ENCODE measurements at regions not wholly inside any gene's neighbourhood (a gene's known extent, or its start where the extent isn't known, plus 50 kb on each side); places are given as distances from the start of the nearest gene placed in this dataset.
"Not testable (repeated sequence)": the region's sequence is repeated elsewhere in the genome, so short reads cannot be mapped to it uniquely, and the experiment has no call there.

DNA sequence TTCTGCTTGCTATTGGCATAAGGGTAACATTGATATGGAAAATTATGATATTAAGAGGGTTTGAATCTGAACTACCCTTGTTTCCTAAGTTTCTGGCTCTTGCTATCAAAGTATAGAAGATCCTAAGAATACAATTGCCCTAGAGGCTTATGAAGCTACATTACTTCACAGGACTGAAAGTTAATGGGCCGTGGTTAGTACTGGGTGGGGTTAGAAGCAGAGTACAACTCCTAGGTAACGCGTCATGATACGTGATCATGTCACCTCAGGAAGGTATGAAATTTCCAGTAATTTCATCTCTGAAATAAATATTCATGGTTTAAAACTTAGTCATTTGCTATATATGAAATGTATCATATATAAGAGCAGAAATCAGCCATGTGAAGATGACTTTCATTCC lies 743.8 kb upstream of the NEGR1 start:
- TF ChIP-seq, protein P1, sequence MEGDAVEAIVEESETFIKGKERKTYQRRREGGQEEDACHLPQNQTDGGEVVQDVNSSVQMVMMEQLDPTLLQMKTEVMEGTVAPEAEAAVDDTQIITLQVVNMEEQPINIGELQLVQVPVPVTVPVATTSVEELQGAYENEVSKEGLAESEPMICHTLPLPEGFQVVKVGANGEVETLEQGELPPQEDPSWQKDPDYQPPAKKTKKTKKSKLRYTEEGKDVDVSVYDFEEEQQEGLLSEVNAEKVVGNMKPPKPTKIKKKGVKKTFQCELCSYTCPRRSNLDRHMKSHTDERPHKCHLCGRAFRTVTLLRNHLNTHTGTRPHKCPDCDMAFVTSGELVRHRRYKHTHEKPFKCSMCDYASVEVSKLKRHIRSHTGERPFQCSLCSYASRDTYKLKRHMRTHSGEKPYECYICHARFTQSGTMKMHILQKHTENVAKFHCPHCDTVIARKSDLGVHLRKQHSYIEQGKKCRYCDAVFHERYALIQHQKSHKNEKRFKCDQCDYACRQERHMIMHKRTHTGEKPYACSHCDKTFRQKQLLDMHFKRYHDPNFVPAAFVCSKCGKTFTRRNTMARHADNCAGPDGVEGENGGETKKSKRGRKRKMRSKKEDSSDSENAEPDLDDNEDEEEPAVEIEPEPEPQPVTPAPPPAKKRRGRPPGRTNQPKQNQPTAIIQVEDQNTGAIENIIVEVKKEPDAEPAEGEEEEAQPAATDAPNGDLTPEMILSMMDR (IDR thresholded peaks at IDR 0.05; ENCODE audit: poor library complexity, severe bottlenecking) = no peak
- H3K27ac ChIP-seq (ENCODE audit: poor library complexity, severe bottlenecking) = no peak overlapping the region
- ATAC-seq (ENCODE audit: low read depth) (peak; percentile 61; the same call in 2 of the 3 replicates), DNase-seq (ENCODE audit: low spot score) (no peak)
- H3K4me3 ChIP-seq (ENCODE audit: severe bottlenecking) = no peak overlapping the region
- H3K9me3 ChIP-seq (ENCODE audit: severe bottlenecking) = no peaks in the 10 kb centered on the region
- H3K36me3 ChIP-seq (ENCODE audit: low read depth) = no peaks in the 10 kb centered on the region; the same call in 1 of the 2 replicates
- no peaks in the 10 kb centered on the region for H3K4me1 ChIP-seq (ENCODE audit: insufficient read depth, poor library complexity, severe bottlenecking)
- H3K27me3 ChIP-seq (ENCODE audit: insufficient read depth, poor library complexity, severe bottlenecking) = no peaks in the 10 kb centered on the region

DNA sequence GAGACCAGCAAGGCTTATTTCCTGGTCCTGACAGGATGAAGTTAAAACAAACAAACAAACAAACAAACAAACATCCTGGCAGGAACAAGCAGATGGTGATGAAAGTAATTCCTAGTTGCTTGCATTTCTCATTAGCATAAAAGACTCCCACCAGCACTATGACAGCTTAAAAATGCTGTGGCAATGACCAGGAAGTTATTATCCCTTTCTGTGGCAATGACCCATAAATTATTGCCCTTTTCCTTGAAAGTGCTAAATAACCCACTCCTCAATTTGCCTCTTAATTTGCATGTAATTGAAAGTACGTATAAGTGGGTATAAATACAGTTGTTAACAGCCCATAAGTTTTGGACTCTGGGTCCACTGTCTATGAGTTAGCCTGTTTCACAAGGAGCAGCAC lies 727.6 kb upstream of the NEGR1 start:
- Histone ChIP-seq H3K4me1 (ENCODE audit: insufficient read depth, poor library complexity, severe bottlenecking) (no peaks in the 10 kb centered on the region), H3K27me3 (ENCODE audit: insufficient read depth, poor library complexity, severe bottlenecking) (no peaks in the 10 kb centered on the region), H3K36me3 (ENCODE audit: low read depth) (no peaks in the 10 kb centered on the region), H3K9me3 (ENCODE audit: severe bottlenecking) (no peaks in the 10 kb centered on the region), H3K4me3 (ENCODE audit: severe bottlenecking) (no peak overlapping the region), H3K27ac (ENCODE audit: poor library complexity, severe bottlenecking) (no peak overlapping the region)
- DNase-seq (ENCODE audit: low spot score) = no peak
- no peak for ATAC-seq (ENCODE audit: low read depth)
- TF ChIP-seq, protein P1 (IDR thresholded peaks at IDR 0.05; ENCODE audit: poor library complexity, severe bottlenecking) = no peak

GRCh38 chr1:73009311-73009710 lies 727.0 kb upstream of the NEGR1 start:
- no peaks in the 10 kb centered on the region for H3K27me3 ChIP-seq (ENCODE audit: insufficient read depth, poor library complexity, severe bottlenecking)
- no peaks in the 10 kb centered on the region for H3K36me3 ChIP-seq (ENCODE audit: low read depth)
- H3K27ac ChIP-seq (ENCODE audit: poor library complexity, severe bottlenecking) = no peak overlapping the region
- DNase-seq (ENCODE audit: low spot score) (no peak), ATAC-seq (ENCODE audit: low read depth) (no peak)
- no peaks in the 10 kb centered on the region for H3K4me1 ChIP-seq (ENCODE audit: insufficient read depth, poor library complexity, severe bottlenecking)
- H3K4me3 ChIP-seq (ENCODE audit: severe bottlenecking) = no peak overlapping the region
- no peaks in the 10 kb centered on the region for H3K9me3 ChIP-seq (ENCODE audit: severe bottlenecking)
- TF ChIP-seq, protein P1 (IDR thresholded peaks at IDR 0.05; ENCODE audit: poor library complexity, severe bottlenecking) = no peak

- Histone ChIP-seq H3K9me3 (ENCODE audit: severe bottlenecking) (no peaks in the 10 kb centered on the region), H3K27ac (ENCODE audit: poor library complexity, severe bottlenecking) (no peak overlapping the region)
These were observed 715.3 kb upstream of the NEGR1 start for GRCh38 chr1:72997624-72998023.

DNA sequence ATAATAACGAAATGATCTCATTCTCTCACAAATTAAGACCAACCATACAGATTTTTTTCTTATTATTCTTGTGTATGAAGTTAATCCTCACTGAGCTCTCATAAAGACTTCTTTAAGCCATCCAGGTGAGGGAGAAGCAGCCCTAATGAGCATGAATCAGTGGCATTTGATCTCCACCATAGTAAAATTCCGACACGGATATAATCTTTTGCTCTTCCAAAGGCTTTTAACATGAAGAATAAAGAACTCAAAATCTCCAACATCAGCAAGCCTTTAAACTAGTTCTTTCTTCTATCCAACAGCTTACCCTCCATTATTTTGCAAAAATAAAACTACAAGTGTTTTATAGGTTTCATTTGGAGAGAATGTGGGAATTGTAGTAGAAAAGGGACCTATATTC lies 714.7 kb upstream of the NEGR1 start:
- no peaks in the 10 kb centered on the region for H3K9me3 ChIP-seq (ENCODE audit: severe bottlenecking)
- no peaks in the 10 kb centered on the region for H3K4me1 ChIP-seq (ENCODE audit: insufficient read depth, poor library complexity, severe bottlenecking)
- H3K4me3 ChIP-seq (ENCODE audit: severe bottlenecking) = no peak overlapping the region
- no peak for ATAC-seq (ENCODE audit: low read depth)
- no peaks in the 10 kb centered on the region for H3K36me3 ChIP-seq (ENCODE audit: low read depth)
- TF ChIP-seq, protein P1 (IDR thresholded peaks at IDR 0.05; ENCODE audit: poor library complexity, severe bottlenecking) = no peak
- H3K27ac ChIP-seq (ENCODE audit: poor library complexity, severe bottlenecking) = no peak overlapping the region
- no peak for DNase-seq (ENCODE audit: low spot score)
- H3K27me3 ChIP-seq (ENCODE audit: insufficient read depth, poor library complexity, severe bottlenecking) = no peaks in the 10 kb centered on the region

More at GRCh38 chr1:72997624-72998023, 715.3 kb upstream of the NEGR1 start:
- TF ChIP-seq, protein P1 (IDR thresholded peaks at IDR 0.05; ENCODE audit: poor library complexity, severe bottlenecking) = no peak
- DNase-seq (ENCODE audit: low spot score) (no peak), ATAC-seq (ENCODE audit: low read depth) (no peak)
- no peaks in the 10 kb centered on the region for H3K27me3 ChIP-seq (ENCODE audit: insufficient read depth, poor library complexity, severe bottlenecking)
- no peaks in the 10 kb centered on the region for H3K4me1 ChIP-seq (ENCODE audit: insufficient read depth, poor library complexity, severe bottlenecking)
- no peak overlapping the region for H3K4me3 ChIP-seq (ENCODE audit: severe bottlenecking)
- H3K36me3 ChIP-seq (ENCODE audit: low read depth) = no peaks in the 10 kb centered on the region

- H3K4me3 ChIP-seq (ENCODE audit: severe bottlenecking); H3K9me3 ChIP-seq (ENCODE audit: severe bottlenecking); H3K27me3 ChIP-seq (ENCODE audit: insufficient read depth, poor library complexity, severe bottlenecking); ATAC-seq (ENCODE audit: low read depth); H3K27ac ChIP-seq (ENCODE audit: poor library complexity, severe bottlenecking); DNase-seq (ENCODE audit: low spot score); H3K36me3 ChIP-seq (ENCODE audit: low read depth); H3K4me1 ChIP-seq (ENCODE audit: insufficient read depth, poor library complexity, severe bottlenecking): not testable (repeated sequence)
These were observed 705.5 kb upstream of the NEGR1 start for GRCh38 chr1:72987871-72988270.

Data from RWPE2 (cell line).